H9 (cell line): ENCODE measurements at regions not wholly inside any gene's neighbourhood (a gene's known extent, or its start where the extent isn't known, plus 50 kb on each side); places are given as distances from the start of the nearest gene placed in this dataset.
A peak's percentile ranks its signal among the peaks of the same experiment; 100 is the strongest.

Experiments
- DNase-seq: peaks from one replicate; pipeline ENCODE4 v3.0.0-alpha.2; 2017
- H2AFZ ChIP-seq: one replicate; pipeline ENCODE4 v1.6.1; 2013; ENCODE audit warnings: mild to moderate bottlenecking, low read length, control low read depth, moderate library complexity
- H2AK5ac ChIP-seq: 2 replicates; pipeline ENCODE4 v1.6.1; 2013; ENCODE audit warnings: low read length, control low read depth, mixed read lengths; ENCODE audit not compliant: insufficient read length
- H2BK120ac ChIP-seq: one replicate; pipeline ENCODE4 v1.6.1; 2013; ENCODE audit warnings: low read depth, mild to moderate bottlenecking, low read length, control low read depth, inconsistent platforms; ENCODE audit not compliant: poor library complexity, severe bottlenecking
- H2BK12ac ChIP-seq: 2 replicates; pipeline ENCODE4 v1.6.1; 2013; ENCODE audit warnings: low read length, control low read depth, mixed read lengths, low read depth; ENCODE audit not compliant: insufficient read length
- H2BK15ac ChIP-seq: 2 replicates; pipeline ENCODE4 v1.6.1; 2013; ENCODE audit warnings: low read depth, low read length, control low read depth
- H2BK20ac ChIP-seq: one replicate; pipeline ENCODE4 v1.6.1; 2013; ENCODE audit warnings: low read depth, mild to moderate bottlenecking, low read length, control low read depth, inconsistent platforms; ENCODE audit not compliant: poor library complexity, severe bottlenecking
- H2BK5ac ChIP-seq: 2 replicates; pipeline ENCODE4 v1.6.1; 2013; ENCODE audit warnings: low read length, control low read depth, mixed read lengths; ENCODE audit not compliant: insufficient read length
- H3K14ac ChIP-seq: 2 replicates; pipeline ENCODE4 v1.6.1; 2013; ENCODE audit warnings: low read length, control low read depth; ENCODE audit not compliant: insufficient read depth
- H3K18ac ChIP-seq: 2 replicates; pipeline ENCODE4 v1.6.1; 2013; ENCODE audit warnings: low read depth, mild to moderate bottlenecking, mixed read lengths, low read length, control low read depth; ENCODE audit not compliant: insufficient read length
- H3K23ac ChIP-seq: 2 replicates; pipeline ENCODE4 v1.6.1; 2013; ENCODE audit warnings: low read length, control low read depth, mixed read lengths, low read depth; ENCODE audit not compliant: insufficient read length
- H3K23me2 ChIP-seq: 2 replicates; pipeline ENCODE4 v1.6.1; 2013; ENCODE audit warnings: low read depth, mild to moderate bottlenecking, mixed read lengths, low read length, control low read depth; ENCODE audit not compliant: insufficient read length, poor library complexity, severe bottlenecking
- H3K27ac ChIP-seq: 2 replicates; pipeline ENCODE4 v1.5.1; 2013; ENCODE audit warnings: low read length, control low read depth, mixed read lengths, low read depth; ENCODE audit not compliant: insufficient read length
- H3K27me3 ChIP-seq: 2 replicates; pipeline ENCODE4 v1.6.1; 2013; ENCODE audit warnings: low read length, control low read depth, inconsistent platforms; ENCODE audit not compliant: insufficient read depth
- H3K4ac ChIP-seq: 2 replicates; pipeline ENCODE4 v1.6.1; 2013; ENCODE audit warnings: low read depth, mild to moderate bottlenecking, control low read depth, inconsistent platforms, low read length, moderate library complexity
- H3K4me1 ChIP-seq: 2 replicates; pipeline ENCODE4 v1.6.1; 2013; ENCODE audit warnings: low read length, control low read depth, inconsistent platforms; ENCODE audit not compliant: insufficient read depth
- H3K4me2 ChIP-seq: 2 replicates; pipeline ENCODE4 v1.6.1; 2013; ENCODE audit warnings: low read length, control low read depth, mixed read lengths; ENCODE audit not compliant: insufficient read length, insufficient read depth
- H3K56ac ChIP-seq: 2 replicates; pipeline ENCODE4 v1.6.1; 2013; ENCODE audit warnings: low read depth, mild to moderate bottlenecking, mixed read lengths, low read length, control low read depth; ENCODE audit not compliant: insufficient read length
- H3K79me1 ChIP-seq: 2 replicates; pipeline ENCODE4 v1.6.1; 2013; ENCODE audit warnings: low read depth, mild to moderate bottlenecking, moderate library complexity, low read length, control low read depth, inconsistent platforms; ENCODE audit not compliant: insufficient read depth, poor library complexity, severe bottlenecking
- H3K79me2 ChIP-seq: 2 replicates; pipeline ENCODE4 v1.6.1; 2013; ENCODE audit warnings: low read length, control low read depth, inconsistent platforms; ENCODE audit not compliant: insufficient read depth
- H3K9ac ChIP-seq: 2 replicates; pipeline ENCODE4 v1.6.1; 2013; ENCODE audit warnings: low read length, control low read depth, mixed read lengths; ENCODE audit not compliant: insufficient read length; ENCODE audit errors: extremely low read depth
- H3K9me3 ChIP-seq: one replicate; pipeline ENCODE4 v1.6.1; 2013; ENCODE audit warnings: low read depth, low read length, inconsistent platforms; ENCODE audit not compliant: control insufficient read depth
- H3T11ph ChIP-seq: one replicate; pipeline ENCODE4 v1.6.1; 2013; ENCODE audit warnings: mild to moderate bottlenecking, low read length, control low read depth, inconsistent platforms
- H4K20me1 ChIP-seq: one replicate; pipeline ENCODE4 v1.6.1; 2013; ENCODE audit not compliant: control insufficient read depth, insufficient read length, insufficient read depth
- H4K5ac ChIP-seq: 2 replicates; pipeline ENCODE4 v1.6.1; 2013; ENCODE audit warnings: low read depth, mild to moderate bottlenecking, mixed read lengths, low read length, control low read depth; ENCODE audit not compliant: insufficient read length
- H4K8ac ChIP-seq: replicated peaks from 2 replicates; pipeline ENCODE4 v1.6.1; 2013; ENCODE audit warnings: low read length, control low read depth, mixed read lengths, low read depth; ENCODE audit not compliant: insufficient read length
- H4K91ac ChIP-seq: 2 replicates; pipeline ENCODE4 v1.6.1; 2013; ENCODE audit warnings: low read depth, mild to moderate bottlenecking, moderate library complexity, mixed read lengths, low read length, control low read depth; ENCODE audit not compliant: insufficient read length
- H3K27ac Mint-ChIP-seq, 3 experiments: 2 replicates in 2 of 3; 3 replicates in 1 of 3; pipeline ENCODE4 v1.8.0; 2020 to 2021; ENCODE audit warnings: mixed read lengths in 3 of 3, mild to moderate bottlenecking in 1 of 3, moderate library complexity in 1 of 3
- H3K27me3 Mint-ChIP-seq: 2 replicates; pipeline ENCODE4 v1.8.0; 2021; ENCODE audit warnings: low read depth, mild to moderate bottlenecking, moderate library complexity, mixed read lengths
- H3K36me3 Mint-ChIP-seq, 3 experiments: 2 replicates in 2 of 3; 3 replicates in 1 of 3; pipeline ENCODE4 v1.8.0; 2020 to 2021; ENCODE audit warnings: low read depth in 3 of 3, mixed read lengths in 3 of 3; ENCODE audit not compliant: insufficient read depth in 1 of 3
- H3K4me1 Mint-ChIP-seq, 2 experiments: 2 replicates each; pipeline ENCODE4 v1.8.0; 2020; ENCODE audit warnings: mixed read lengths in 2 of 2
- H3K4me3 Mint-ChIP-seq, 2 experiments: 2 replicates in 1 of 2; 3 replicates in 1 of 2; pipeline ENCODE4 v1.8.0; 2020 to 2021; ENCODE audit warnings: mild to moderate bottlenecking in 2 of 2, mixed read lengths in 2 of 2, moderate library complexity in 1 of 2
- H3K9me3 Mint-ChIP-seq, 2 experiments: 2 replicates in 1 of 2; 3 replicates in 1 of 2; pipeline ENCODE4 v1.8.0; 2020; ENCODE audit warnings: mild to moderate bottlenecking in 2 of 2, mixed read lengths in 2 of 2, moderate library complexity in 1 of 2
- WGBS: extraction: QIAGEN DNeasy Blood & Tissue Kit; methylation state at CpG from one replicate; pipeline ENCODE4 v1.1.7; 2013; ENCODE audit warnings: missing lambda C conversion rate, low lambda C conversion rate, mixed read lengths; ENCODE audit not compliant: insufficient read length; ENCODE audit errors: extremely low coverage; 5-methylcytosine and 5-hydroxymethylcytosine counted together
- TF ChIP-seq, protein P1 (sequence below): fragments of 200-600 bp; sonication (generic); conservative IDR thresholded peaks from 3 replicates; pipeline ENCODE4 v1.8.0; 2021; ENCODE audit warnings: antibody characterized with exemption, mild to moderate bottlenecking

DNA sequence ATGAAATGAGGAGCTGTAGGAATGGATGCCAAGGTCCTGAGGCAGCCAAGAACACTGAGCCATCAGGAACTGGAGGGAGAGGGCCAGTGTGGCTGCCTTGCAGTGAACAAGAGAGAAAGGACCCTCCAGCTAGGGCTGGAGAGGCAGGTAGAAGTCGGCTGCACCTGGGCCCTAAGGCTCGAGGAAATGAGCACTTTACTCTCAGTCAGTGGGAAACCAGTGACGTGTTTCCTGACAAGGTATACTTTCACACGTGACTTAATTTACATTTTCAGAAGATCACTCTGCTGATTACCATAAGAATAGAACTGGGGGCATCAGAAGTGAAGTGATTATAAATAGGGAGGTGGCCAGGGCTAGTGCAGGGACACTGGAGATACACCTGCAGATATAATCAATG, 115.2 kb downstream of the C17orf67 start:
- no peak overlapping the region for H2AK5ac ChIP-seq
- H3K27me3 Mint-ChIP-seq = no peaks in the 10 kb centered on the region; the same call in 1 of the 2 replicates
- no peaks in the 10 kb centered on the region for H3K36me3 Mint-ChIP-seq
- H3K4me1 Mint-ChIP-seq = peaks cover 8 to 11% of the 10 kb centered on the region in 2 experiments
- H3K23me2 ChIP-seq = no peaks in the 10 kb centered on the region
- no peak overlapping the region for H3T11ph ChIP-seq
- no peak overlapping the region for H2BK15ac ChIP-seq
- no peak overlapping the region for H4K91ac ChIP-seq
- H3K9ac ChIP-seq = no peak overlapping the region
- no peak overlapping the region for H3K56ac ChIP-seq
- no peak overlapping the region for H2AFZ ChIP-seq
- H3K27ac Mint-ChIP-seq = no peak overlapping the region
- H3K4ac ChIP-seq = no peak overlapping the region
- no peak overlapping the region for H2BK120ac ChIP-seq
- no peak overlapping the region for H4K5ac ChIP-seq
- 0 out of 2 replicates have a peak, but pooled peaks cover 4% of the 10 kb centered on the region for H3K4me1 ChIP-seq
- TF ChIP-seq, protein P1, sequence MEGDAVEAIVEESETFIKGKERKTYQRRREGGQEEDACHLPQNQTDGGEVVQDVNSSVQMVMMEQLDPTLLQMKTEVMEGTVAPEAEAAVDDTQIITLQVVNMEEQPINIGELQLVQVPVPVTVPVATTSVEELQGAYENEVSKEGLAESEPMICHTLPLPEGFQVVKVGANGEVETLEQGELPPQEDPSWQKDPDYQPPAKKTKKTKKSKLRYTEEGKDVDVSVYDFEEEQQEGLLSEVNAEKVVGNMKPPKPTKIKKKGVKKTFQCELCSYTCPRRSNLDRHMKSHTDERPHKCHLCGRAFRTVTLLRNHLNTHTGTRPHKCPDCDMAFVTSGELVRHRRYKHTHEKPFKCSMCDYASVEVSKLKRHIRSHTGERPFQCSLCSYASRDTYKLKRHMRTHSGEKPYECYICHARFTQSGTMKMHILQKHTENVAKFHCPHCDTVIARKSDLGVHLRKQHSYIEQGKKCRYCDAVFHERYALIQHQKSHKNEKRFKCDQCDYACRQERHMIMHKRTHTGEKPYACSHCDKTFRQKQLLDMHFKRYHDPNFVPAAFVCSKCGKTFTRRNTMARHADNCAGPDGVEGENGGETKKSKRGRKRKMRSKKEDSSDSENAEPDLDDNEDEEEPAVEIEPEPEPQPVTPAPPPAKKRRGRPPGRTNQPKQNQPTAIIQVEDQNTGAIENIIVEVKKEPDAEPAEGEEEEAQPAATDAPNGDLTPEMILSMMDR = no peak
- H2BK5ac ChIP-seq = no peak overlapping the region
- H3K9me3 ChIP-seq = no peaks in the 10 kb centered on the region
- H4K20me1 ChIP-seq = no peaks in the 10 kb centered on the region
- no peak overlapping the region for H3K23ac ChIP-seq
- H3K79me1 ChIP-seq = no peaks in the 10 kb centered on the region
- H3K27me3 ChIP-seq = 0 out of 2 replicates have a peak, but pooled peaks cover 2% of the 10 kb centered on the region
- WGBS = no CpG with 5 or more reads among the region's 4 CpGs
- H3K27ac ChIP-seq = no peak overlapping the region
- H3K18ac ChIP-seq = no peak overlapping the region
- H3K4me3 Mint-ChIP-seq = no peak overlapping the region
- H4K8ac ChIP-seq = no peak overlapping the region
- no peak overlapping the region for H2BK20ac ChIP-seq
- H3K14ac ChIP-seq = no peak overlapping the region
- H3K4me2 ChIP-seq = no peak overlapping the region
- DNase-seq = peak; percentile 56
- no peaks in the 10 kb centered on the region for H3K79me2 ChIP-seq
- H3K9me3 Mint-ChIP-seq = no peaks in the 10 kb centered on the region
- no peak overlapping the region for H2BK12ac ChIP-seq
